ENCODE measurements at regions not wholly inside any gene's neighbourhood (a gene's known extent, or its start where the extent isn't known, plus 50 kb on each side); places are given as distances from the start of the nearest gene placed in this dataset.

DNA sequence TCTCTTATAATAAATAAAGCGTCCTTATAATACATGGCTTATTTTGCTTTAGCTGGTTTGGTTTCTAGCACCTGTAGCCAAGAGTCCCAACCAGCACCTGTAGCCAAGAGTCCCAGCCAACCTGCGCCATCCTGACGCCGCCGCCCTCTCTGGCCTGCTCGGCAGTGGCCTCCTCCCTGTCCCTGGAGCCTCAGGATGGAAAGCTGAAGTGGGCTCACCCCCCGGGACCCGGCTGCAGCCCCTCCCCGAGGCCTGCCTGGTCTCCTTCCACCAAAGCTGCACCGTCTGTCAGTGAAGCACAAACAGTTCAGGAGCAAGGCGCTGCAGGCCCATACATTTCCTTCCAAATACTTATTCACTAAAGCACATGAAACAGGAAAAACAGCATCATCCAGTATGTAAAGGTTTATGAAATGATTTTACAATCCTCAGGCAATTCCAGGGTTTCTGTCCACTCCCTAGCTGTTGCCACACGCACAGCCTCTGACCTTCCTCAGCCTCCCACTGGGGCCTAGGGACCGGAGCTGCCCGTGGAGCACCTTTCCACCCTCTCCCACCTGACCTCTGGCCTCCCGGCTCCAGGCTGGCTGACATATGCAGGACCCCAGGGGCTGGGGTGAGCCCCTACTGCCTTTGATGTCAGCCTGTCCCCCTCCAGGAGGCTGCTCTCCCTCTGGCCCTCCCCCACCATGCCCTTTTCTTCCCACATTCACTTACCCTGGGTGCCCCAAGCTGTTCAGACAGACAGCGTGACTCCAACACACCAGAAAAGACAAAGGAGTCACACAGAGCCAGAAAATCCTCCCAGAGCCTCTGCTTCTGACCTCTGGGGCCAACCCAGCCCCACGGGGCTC lies 149.6 kb upstream of the PPP2R2D start:
- DNase-seq (ENCODE audit: low read depth) = no peak

DNA sequence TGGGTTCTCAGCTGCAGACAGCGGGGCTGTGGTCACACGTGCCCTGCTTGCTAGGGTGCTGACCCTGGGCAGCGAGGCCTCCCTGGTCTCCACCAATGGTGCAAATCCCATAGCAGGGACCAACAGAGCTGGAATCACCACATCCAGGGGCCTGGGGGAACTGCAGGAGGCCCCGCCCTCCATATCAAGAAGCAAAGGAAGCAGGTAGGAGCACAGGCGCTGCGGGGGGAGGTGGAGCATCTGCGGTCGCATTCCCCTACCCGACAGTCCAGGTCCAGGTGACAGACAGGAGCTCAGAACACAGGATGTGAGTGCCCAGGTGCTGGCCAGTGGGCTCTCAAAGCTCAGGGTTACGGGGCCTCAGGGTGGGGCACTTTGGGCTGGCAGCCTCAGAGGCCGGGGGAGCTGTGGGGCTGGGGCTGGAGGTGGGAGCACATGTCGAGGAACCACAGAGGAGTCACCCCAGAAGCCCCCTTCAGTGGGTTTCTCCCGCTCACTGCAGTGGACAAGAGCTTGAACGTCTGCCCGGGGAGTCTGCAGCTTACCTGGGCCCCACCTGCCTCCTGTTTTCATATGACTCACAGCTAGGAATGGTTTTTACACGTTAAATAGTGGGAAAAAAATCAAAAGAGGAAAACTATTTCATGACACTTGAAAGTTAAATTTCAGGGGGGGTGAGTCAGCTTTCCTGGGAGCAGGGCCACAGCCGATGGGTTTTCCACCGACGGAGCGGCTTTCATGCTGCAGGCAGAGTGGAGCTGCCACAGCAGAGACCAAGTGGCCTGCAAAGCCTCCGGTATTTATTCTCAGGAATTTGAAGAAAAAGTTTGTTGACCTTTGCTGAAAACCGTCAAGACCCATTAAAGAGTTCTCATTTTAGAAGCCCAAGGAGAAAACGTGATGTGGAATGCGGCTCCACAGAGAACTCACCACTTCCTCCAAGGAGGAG lies 148.7 kb upstream of the PPP2R2D start:
- no peak for DNase-seq (ENCODE audit: low read depth)

DNA sequence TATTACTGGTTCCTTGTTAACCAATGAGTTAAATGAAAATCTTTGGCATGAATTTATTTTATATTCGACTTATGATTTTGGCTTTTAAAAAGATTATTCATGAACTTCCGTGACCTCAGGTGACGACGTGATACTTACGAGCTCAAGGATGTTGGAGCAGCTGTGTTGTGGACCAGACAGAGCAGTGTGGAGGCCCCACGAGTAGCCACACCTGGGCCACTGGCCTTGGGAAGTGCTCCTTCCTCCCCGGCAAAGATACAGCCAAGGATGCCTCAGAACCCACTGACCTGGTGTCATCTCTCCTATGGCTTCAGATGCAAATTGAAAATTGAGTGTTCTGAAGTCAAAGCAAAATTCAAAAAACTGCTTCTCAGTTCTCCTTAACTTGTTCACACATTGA lies 147.5 kb upstream of the PPP2R2D start:
- DNase-seq (ENCODE audit: low read depth) = no peak

DNA sequence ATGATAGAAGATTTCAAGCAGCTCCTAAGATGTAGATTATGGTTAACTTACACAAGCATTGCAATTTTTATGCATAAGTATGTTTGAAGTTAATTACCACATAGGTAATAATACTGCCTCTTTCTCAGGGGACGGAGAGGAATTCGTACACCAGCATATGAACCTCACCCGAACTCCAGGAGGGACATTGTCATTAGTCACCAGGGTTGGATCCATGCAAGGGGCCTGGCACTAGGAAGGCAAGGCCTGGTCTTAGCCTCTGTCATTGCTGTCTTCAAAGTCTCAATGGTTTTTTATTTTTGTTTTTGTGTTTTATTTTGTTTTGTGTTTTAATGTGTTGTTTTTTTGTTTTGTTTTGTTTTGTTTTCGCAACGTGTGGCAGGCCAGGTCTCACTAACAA lies 145.6 kb upstream of the PPP2R2D start:
- no peak for DNase-seq (ENCODE audit: low read depth)

DNA sequence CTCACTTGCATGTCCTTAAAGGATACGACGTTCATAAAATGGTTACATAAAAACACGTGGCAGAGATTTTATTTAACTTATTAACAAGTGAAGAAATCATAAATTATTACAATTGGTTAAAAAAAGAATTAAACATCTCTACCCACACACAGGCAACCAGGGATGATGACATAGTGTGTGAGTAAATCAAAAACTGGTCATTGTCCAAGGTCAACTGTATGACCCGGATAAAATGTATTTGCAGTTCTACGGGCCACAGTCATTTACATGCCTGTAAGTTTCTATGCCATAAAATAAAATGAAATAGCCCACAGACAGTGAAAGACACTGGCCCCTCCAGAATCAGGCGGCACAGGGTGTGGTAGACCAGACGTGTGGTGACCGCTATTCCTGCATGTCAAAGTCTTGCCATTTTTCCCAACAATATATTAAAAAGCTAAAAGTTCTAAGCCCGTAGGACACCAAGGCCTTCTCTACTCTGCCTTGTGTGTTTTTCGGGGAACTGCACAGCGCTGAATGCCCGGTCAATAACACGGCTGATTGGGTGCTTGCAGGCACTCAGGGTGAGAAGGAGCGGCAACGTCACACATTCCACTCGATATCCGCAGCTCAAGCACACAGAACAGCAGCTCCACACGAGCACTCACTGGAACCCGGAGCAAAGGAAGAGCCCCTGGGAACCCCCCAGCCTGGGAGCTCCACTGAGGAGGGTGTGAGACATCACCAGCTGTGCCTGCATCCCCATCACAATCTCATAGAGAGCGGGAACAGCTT lies 143.3 kb upstream of the PPP2R2D start:
- no peak for DNase-seq (ENCODE audit: low read depth)

DNA sequence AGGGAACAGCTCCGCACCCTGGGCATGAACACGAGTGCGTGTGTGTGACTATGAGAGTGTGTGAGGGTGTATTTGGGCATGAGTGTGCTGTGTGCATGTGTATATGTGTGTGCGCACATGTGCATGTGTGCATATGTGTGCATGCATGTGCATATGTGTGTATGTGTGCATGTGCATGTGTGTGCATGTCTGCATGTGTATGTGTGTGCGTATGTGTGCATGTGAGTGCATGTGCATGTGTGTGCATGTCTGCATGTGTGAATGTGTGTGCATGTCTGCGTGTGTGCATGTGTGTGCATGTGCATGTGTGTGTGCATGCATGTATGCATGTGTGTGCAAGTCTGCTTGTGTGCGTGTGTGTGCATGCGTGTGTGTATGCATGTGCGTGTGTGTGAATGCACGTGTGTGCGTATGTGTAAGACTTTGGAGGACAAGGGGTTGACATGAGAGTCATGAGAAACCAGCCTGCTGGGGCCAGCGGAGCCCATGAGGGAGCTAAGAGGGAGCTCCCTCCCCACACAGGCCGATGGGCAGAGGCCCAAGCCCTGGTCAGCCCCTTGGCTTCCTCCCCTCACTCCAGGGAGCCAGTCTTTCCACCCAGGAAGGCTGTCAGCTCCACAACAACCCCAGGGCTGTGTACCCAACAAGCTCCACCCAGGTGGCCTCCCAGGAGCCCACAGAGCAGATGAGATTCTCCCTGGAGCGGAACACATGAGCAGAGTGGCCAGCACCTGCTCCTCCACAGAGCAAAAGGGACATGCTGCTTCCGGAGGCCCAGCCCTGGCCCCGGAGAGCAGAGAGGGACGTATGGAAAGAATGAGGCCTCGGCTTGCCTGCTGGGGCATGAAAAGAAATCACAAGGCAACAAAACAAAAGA lies 142.5 kb upstream of the PPP2R2D start:
- DNase-seq (ENCODE audit: low read depth) = no peak

DNA sequence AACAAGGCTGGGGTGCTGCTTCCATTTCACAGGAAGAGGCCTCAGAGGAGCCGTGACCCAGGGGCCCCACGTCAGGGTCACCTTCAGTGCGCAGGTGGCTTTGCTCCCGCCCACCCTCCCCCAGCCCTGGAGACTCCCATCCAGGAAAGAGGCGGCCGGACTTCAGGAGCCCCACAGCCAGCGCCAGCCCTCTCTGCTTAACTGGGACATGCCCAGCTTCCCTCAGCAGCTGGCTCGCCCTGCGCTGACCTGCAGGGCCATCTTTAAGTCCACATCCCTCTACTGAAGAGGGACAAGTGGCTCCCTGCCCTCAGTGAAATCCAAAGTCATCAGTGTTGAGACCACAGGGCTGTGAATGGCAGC lies 141.9 kb upstream of the PPP2R2D start:
- no peak for DNase-seq (ENCODE audit: low read depth)

DNA sequence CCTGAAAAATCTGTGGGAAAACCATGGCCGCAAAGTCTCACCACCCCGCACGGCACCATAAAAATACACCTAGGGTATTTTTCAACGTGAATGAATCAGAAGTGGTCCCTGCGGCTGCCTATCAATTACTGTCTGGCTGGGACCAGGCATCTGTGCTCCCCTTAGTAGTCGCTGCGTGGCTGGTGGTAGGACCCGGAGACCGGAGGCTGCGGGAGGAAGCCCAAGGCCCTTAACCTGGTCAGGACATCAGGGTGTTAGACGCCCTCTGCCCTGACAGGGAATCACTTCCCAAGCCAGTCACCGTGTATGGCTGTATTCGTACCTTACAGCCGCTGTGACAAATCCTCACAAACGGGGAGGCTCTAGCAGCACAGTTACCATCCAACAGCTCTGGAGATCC lies 141.5 kb upstream of the PPP2R2D start:
- DNase-seq (ENCODE audit: low read depth) = no peak

DNA sequence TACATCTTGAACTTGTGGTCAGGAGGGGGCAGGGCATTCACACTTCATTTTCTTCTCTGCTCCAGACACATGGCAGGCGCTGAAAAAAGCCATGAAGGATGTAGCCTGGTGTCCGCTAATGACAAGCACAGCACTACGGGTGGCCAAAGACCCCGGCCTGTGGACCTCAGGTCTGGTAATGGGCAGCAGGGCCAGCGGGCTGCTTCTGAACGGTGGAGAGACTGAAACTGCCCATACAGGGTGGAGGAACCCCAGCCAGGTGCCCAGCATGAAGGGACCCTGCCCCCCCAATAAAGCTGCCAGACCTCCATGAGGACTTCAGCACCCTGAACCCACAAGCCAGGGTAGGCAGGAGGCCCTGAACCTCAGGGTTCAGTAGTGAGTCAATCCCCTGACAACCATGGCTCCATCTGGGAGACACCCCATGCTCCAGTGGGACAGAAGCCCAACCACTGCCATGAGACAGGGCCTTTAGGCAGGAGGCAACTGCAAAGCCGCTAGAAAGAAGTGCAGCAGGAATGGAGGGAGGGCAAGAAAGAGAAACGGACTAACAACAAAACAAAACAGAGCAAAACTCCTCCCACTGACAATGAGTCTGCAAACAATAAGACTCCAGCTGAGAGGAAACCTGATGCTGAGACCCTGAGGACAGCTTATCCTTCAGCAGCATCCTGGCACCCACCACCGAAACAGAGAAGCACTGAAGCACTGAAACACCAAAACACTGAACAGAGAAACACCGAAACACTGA lies 140.2 kb upstream of the PPP2R2D start:
- DNase-seq (ENCODE audit: low read depth) = no peak

DNA sequence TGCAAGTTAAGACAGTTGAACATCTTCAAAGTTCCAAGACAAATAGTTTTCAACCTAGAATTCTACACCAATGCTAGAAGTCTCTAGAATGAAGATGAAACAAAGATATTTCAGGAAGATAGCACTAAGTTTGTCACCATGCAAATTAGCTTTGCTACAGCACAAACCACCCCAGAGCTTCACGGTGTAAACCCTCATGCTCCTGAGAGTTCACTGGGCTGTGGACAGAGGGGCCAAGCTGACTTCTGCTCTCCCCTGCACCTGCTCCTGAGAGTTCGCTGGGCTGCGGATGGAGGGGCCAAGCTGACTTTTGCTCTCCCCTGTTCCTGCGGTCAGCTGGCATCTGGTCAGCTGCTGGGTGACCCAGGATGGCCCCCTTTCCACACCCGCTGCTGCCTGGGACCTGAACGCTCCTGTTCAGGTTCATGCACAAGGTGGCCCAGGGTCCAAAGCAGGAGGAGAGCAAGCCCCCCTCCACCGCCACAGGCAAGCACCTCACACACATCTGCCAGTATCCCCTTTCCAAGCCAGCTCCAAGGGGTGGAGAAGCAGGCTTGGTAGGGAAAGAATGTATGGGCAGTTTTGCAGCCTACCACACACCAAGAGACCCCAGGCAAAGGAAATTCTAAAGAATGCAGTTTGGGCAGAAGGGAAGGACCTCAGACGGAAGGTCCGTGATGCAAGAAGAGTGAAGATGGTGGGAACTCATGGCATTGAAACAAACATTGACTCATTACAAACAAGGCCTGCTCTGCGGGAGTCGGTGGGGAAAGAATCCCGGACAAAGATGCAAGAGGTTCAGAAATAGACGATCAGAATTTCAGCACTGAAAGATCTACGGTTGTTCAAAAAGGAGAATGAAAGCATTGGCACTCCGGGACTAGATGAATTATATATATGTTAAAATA lies 137.8 kb upstream of the PPP2R2D start:
- no peak for DNase-seq (ENCODE audit: low read depth)

DNA sequence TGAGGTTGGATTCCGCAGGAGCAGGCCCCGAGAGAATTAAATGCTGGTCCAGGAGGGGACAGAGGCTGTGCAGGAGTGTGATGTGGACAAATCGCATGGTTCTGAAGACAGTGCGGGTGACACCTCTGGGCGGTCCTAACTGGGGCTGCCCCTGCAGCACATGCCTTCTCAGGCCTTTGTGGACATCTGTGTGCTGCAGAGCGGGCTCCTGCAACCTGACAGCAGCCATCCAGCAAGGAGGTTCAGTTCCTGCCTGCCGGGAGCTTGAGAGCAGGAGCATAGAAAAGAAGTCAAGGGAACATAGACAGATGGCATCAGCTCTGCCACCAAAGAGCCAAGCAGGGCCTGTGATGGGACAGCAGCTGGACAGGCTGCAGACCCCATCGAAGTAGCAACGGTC lies 135.9 kb upstream of the PPP2R2D start:
- DNase-seq (ENCODE audit: low read depth) = no peak

DNA sequence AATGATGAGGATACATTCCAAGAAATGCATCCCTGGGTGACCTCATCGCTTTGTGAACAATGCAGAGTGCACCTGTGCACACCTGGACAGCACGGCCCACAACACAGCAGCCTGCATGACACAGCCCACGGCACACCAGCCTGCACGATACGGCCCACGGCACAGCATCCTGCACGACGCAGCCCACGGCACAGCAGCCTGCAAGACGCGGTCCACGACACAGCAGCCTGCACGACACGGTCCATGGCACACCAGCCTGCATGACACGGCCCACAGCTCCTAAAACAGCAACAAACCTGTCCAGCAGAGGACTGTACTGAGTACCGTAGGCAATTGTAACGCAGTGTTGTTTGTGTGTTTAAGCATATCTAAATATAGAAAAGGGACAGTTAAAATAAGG lies 134.7 kb upstream of the PPP2R2D start:
- no peak for DNase-seq (ENCODE audit: low read depth)

DNA sequence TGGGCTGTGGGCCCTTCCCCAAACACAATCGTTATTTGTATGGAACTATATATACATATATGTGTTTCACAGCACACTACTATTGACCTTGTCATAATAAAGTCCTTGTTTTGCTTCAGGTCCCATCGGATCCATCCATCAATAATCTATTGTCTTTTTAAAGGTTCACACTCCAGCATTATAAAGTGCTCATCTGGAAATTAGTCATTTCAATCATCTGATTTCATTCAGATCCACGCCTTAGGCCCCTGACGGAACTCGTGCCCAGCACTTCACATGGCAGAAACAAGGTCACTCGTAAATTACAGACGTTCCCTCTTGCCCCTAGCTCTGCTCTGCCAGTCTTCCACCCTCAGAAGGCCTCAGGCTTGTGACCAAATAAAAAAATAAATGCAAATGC lies 133.1 kb upstream of the PPP2R2D start:
- no peak for DNase-seq (ENCODE audit: low read depth)

DNA sequence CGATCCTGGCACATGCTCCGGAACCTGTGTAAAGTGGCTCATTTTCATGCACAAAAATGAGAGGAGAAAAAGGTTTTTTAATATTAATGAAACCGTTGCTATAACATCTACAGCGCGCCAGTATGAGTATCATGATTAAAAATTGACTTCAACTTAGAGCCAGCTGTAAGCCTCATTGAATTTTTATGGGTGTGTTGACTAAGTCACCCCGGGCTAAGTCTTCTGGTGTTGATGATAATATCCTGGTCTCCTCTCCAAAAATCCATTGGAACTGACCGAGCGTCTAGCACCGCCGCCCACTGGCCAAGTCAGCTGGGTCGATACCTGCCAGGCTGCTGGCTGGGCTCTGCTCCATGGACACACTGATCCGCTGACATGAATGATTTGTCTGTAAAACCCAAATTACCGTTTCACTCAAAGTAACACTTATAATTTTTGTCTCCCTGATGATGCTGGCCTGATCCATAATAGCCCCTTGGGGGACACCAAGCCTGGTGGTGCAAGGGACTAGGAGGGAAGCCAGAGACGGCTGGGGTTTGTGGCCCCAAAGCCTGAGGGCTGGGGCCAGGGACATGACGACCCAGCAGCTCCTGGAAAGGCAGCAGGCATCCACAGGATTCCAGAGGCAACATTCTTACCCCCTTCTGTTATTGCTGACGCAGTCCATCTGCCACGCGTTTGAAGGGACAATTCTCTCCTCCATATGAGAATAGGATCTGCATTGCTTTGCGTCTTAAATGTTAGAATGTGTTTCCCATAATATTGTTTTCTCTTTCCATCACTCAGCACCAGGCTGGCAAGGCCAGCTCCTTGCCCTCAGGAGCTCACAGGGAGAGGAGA lies 131.0 kb upstream of the PPP2R2D start:
- no peak for DNase-seq (ENCODE audit: low read depth)

DNA sequence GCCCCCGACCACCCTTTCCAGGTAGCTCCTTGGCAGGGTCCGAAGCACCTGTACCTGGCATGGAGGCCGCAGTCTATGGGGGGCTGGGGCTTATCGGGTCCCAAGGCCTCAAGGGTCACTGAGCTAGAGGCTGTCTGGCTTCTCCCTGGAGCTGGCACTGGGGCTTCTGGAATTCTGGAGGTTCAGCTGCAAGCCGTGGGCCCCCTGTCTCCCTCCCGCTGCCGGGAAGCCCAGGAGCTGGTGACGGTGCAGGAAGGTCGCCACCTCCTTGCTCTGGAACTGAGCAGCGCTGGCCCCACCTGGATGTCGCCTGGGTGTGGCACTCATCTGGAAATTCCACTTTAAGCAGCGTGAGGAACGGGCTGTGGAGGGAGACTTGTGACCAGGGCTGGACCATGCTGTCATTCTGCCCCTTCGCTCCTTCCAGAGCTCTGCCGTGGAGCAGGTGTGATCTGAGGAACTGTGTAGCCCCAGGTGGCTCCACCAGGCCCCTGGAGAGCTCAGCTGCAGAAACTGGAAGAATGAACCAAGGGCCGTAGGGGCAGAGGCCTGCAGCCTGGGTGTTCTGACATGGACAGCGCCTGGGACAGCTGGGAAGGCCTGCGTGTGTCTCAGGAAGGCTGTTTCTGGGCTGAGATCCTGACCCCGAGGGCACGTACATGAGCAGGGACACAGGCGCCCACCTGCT lies 129.7 kb upstream of the PPP2R2D start:
- DNase-seq (ENCODE audit: low read depth) = no peak

DNA sequence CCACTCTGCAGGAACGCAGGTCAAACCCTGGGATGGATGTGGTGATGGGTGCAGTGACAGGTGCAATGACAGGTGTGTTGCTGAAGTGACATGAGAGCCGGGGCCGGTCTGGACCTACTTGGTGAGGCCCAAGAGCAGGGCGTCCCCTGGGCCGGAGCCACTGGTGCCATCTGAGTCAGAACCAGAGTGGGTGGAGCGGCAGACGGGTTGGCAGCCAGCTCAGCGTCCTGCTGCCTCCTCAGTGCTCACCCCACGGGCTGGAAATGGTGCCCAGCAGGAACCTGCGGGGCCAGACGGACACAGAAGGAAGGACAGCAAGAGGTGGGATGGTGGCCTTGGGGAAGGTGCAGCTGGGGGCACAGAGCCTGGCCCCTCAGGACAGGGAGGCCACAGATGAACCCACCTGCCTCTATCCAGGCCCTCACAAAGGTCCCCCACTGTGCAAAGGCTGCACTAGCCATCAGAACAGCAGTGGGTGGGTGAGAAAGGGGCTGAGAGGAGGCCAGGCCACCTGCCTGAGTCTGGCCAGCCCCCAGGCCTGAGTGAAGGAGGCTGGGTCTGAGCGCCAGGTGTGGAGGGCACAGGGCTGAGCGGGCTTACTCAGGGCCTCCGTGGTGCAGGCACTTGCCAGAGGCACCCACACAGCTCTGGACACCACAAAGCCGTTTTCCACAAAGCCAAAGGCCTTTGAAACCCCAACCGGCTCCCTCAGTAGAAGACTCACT lies 129.0 kb upstream of the PPP2R2D start:
- no peak for DNase-seq (ENCODE audit: low read depth)

DNA sequence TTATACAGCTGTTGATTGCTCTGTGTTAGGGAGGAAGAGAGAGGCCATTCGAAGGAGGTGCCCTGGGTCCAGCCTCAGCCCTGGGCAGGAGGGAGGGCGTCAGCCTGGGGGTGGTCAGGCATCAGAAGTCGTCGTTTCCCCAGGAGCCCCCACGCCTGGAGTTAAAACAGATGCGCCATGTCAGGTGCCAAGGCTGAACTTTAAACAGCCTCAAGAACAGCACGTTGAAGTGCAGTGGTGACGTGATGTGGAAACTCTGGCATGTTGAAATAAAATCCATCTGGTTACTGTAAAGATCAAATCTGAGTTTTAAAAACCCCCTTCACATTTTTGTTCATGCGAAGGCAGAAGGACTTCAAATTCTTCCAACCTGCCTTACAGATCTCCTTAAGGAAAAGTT lies 128.4 kb upstream of the PPP2R2D start:
- DNase-seq (ENCODE audit: low read depth) = no peak

Data from LHCN-M2 (cell line).